ENCODE measurements at regions not wholly inside any gene's neighbourhood (a gene's known extent, or its start where the extent isn't known, plus 50 kb on each side); places are given as distances from the start of the nearest gene placed in this dataset.

DNA sequence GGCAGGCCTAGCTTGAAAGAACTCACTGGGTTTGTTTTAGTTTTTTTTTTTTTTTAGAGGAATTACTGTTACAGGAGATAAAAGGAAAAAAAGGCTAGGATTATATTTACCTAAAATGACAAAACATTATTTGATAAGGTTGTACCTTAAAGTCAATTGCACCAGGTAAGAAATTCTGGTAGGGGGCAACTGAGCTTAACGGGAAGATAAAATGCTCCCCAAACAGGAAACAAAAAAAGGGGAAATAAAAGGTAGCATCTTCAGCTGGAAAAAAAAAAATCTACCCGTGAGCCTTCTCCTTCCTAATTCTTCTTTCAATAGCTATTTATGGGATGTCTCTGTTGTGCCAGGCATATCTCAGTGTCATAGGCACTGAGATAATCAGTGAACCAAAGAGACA is 164.5 kb downstream of the PIK3R1 start (continued):
- TF ChIP-seq, protein P1, sequence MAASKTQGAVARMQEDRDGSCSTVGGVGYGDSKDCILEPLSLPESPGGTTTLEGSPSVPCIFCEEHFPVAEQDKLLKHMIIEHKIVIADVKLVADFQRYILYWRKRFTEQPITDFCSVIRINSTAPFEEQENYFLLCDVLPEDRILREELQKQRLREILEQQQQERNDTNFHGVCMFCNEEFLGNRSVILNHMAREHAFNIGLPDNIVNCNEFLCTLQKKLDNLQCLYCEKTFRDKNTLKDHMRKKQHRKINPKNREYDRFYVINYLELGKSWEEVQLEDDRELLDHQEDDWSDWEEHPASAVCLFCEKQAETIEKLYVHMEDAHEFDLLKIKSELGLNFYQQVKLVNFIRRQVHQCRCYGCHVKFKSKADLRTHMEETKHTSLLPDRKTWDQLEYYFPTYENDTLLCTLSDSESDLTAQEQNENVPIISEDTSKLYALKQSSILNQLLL (CRISPR knock-in tag; IDR thresholded peaks at IDR 0.05; ENCODE audit: borderline replicate concordance) = no peak
- TF ChIP-seq EP400 (IDR thresholded peaks at IDR 0.05) (no peak), NCOA1 (IDR thresholded peaks at IDR 0.05; ENCODE audit: low read depth) (no peak), ESRRA (IDR thresholded peaks at IDR 0.05; ENCODE audit: borderline replicate concordance, low read depth) (no peak), LEF1 (IDR thresholded peaks at IDR 0.05) (no peak), PRPF4 (IDR thresholded peaks at IDR 0.05; ENCODE audit: insufficient read depth, low read depth, low read length, poor library complexity, severe bottlenecking) (no peak), NFIX (CRISPR knock-in tag; IDR thresholded peaks at IDR 0.05; ENCODE audit: low read depth) (no peak), NFIC (IDR thresholded peaks at IDR 0.05) (no peak), CSDE1 (IDR thresholded peaks at IDR 0.05) (no peak), MCM5 (IDR thresholded peaks at IDR 0.05; ENCODE audit: low read depth) (no peak), CCNT2 (IDR thresholded peaks at IDR 0.05; ENCODE audit: borderline replicate concordance, extremely low read depth, insufficient read length, low read depth, low read length) (no peak), RFX7 (CRISPR knock-in tag; IDR thresholded peaks at IDR 0.05) (no peak), TAF9B (IDR thresholded peaks at IDR 0.05; ENCODE audit: partially characterized antibody) (no peak), TBP (optimal IDR thresholded peaks at IDR 0.05; ENCODE audit: low read depth, low read length) (no peak), TCFL5 (CRISPR knock-in tag; conservative IDR thresholded peaks at IDR 0.05) (no peak), TOE1 (IDR thresholded peaks at IDR 0.05; ENCODE audit: borderline replicate concordance) (no peak), TOE1 (CRISPR knock-in tag; IDR thresholded peaks at IDR 0.05; ENCODE audit: borderline replicate concordance, low read depth) (no peak)
- TF ChIP-seq, protein P2, sequence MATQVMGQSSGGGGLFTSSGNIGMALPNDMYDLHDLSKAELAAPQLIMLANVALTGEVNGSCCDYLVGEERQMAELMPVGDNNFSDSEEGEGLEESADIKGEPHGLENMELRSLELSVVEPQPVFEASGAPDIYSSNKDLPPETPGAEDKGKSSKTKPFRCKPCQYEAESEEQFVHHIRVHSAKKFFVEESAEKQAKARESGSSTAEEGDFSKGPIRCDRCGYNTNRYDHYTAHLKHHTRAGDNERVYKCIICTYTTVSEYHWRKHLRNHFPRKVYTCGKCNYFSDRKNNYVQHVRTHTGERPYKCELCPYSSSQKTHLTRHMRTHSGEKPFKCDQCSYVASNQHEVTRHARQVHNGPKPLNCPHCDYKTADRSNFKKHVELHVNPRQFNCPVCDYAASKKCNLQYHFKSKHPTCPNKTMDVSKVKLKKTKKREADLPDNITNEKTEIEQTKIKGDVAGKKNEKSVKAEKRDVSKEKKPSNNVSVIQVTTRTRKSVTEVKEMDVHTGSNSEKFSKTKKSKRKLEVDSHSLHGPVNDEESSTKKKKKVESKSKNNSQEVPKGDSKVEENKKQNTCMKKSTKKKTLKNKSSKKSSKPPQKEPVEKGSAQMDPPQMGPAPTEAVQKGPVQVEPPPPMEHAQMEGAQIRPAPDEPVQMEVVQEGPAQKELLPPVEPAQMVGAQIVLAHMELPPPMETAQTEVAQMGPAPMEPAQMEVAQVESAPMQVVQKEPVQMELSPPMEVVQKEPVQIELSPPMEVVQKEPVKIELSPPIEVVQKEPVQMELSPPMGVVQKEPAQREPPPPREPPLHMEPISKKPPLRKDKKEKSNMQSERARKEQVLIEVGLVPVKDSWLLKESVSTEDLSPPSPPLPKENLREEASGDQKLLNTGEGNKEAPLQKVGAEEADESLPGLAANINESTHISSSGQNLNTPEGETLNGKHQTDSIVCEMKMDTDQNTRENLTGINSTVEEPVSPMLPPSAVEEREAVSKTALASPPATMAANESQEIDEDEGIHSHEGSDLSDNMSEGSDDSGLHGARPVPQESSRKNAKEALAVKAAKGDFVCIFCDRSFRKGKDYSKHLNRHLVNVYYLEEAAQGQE (IDR thresholded peaks at IDR 0.05; ENCODE audit: borderline replicate concordance) = peak; percentile 57; the same call in 1 of the 2 replicates
- TF ChIP-seq, protein P2 (CRISPR knock-in tag; IDR thresholded peaks at IDR 0.05; ENCODE audit: low read depth) = no peak
- TF ChIP-seq, protein P3, sequence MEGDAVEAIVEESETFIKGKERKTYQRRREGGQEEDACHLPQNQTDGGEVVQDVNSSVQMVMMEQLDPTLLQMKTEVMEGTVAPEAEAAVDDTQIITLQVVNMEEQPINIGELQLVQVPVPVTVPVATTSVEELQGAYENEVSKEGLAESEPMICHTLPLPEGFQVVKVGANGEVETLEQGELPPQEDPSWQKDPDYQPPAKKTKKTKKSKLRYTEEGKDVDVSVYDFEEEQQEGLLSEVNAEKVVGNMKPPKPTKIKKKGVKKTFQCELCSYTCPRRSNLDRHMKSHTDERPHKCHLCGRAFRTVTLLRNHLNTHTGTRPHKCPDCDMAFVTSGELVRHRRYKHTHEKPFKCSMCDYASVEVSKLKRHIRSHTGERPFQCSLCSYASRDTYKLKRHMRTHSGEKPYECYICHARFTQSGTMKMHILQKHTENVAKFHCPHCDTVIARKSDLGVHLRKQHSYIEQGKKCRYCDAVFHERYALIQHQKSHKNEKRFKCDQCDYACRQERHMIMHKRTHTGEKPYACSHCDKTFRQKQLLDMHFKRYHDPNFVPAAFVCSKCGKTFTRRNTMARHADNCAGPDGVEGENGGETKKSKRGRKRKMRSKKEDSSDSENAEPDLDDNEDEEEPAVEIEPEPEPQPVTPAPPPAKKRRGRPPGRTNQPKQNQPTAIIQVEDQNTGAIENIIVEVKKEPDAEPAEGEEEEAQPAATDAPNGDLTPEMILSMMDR (IDR thresholded peaks at IDR 0.05 in 2 of 3, conservative IDR thresholded peaks at IDR 0.05 in 1 of 3; ENCODE audit: insufficient read depth in 2 of 3, low read depth in 1 of 3, low read length in 3 of 3) = peak; percentile 17 to 56 (median 36); a peak in 4 of 6 replicates

All from K562 (cell line).